ENCODE measurements at regions not wholly inside any gene's neighbourhood (a gene's known extent, or its start where the extent isn't known, plus 50 kb on each side); places are given as distances from the start of the nearest gene placed in this dataset.

DNA sequence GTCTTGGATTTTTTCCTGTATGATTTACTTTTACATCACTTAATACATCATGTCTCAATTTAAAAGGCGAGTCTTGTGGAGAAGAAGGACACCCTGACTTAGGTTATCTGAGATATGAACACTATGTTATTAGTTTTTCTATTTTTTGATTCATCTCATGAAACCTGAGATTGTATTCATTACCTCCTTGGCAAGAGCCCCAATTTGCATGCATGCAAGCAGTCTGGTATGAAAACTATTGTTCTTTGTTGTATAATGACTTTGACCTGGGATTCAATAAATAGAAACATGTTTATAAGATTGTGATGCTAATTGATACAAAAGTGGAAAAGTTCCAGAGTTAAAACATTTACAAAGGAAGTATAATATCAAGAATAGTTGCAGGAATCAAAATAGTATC lies 576.1 kb downstream of the NOVA1 start:
- Histone ChIP-seq H3K9me3 (no peaks in the 10 kb centered on the region), H3K36me3 (replicated peaks) (no peaks in the 10 kb centered on the region), H3K4me3 (no peak overlapping the region), H3K27me3 (ENCODE audit: low read depth) (no peaks in the 10 kb centered on the region), H3K4me1 (no peaks in the 10 kb centered on the region)
- in situ Hi-C loops (cut with MboI; ENCODE audit: low sequenced_read_pairs) = no loop called here
- DNase-seq (ENCODE audit: low spot score in 2 of 2) = no peak

DNA sequence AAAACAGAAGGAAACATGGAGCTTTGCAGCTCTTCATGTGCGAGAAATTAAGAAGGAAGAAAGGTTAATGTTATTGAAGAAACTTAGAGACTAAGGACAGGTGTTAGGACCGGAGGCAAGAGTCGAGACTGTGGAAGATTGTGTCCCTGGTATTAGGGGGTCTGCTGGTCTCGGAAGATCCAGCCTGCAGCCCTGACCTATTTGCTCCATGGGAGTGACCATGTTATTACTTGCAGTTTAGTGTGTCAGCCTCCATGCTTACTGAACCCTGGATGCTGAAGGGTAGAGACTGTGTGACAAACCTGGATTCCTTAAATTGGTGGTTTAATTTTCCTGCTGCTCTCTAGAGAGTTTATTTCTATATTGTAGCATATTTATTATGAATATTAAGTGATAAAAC lies 580.6 kb downstream of the NOVA1 start:
- Histone ChIP-seq H3K27me3 (ENCODE audit: low read depth) (no peaks in the 10 kb centered on the region), H3K36me3 (replicated peaks) (no peaks in the 10 kb centered on the region), H3K9me3 (no peaks in the 10 kb centered on the region), H3K4me1 (no peaks in the 10 kb centered on the region), H3K4me3 (no peak overlapping the region)
- no peak for DNase-seq (ENCODE audit: low spot score in 2 of 2)
- in situ Hi-C loops (cut with MboI; ENCODE audit: low sequenced_read_pairs) = no loop called here

DNA sequence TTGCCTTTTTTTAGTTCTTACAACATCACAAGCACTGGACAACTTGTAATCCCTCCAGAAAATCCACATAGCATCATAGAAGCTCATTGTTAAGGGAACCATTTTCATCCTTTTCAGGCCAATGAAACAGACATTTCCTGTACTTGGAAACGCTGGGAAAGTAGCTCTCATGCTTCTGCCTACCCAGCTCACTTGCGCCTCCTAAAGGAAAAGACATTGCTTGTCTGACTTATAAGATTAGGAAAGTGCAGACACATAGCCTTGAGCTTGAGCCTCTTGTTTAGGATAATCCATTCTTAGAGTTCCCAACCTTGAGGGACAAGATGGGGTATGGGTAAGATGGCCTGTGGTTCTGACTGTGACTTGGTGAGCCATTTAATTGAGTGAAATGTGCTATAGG lies 589.5 kb downstream of the NOVA1 start:
- Histone ChIP-seq H3K4me1 (no peaks in the 10 kb centered on the region), H3K36me3 (replicated peaks) (no peaks in the 10 kb centered on the region), H3K9me3 (no peaks in the 10 kb centered on the region), H3K4me3 (no peak overlapping the region), H3K27me3 (ENCODE audit: low read depth) (no peaks in the 10 kb centered on the region)
- DNase-seq (ENCODE audit: low spot score in 2 of 2) = peak; percentile 7 to 8
- in situ Hi-C loops (cut with MboI; ENCODE audit: low sequenced_read_pairs) = no loop called here

DNA sequence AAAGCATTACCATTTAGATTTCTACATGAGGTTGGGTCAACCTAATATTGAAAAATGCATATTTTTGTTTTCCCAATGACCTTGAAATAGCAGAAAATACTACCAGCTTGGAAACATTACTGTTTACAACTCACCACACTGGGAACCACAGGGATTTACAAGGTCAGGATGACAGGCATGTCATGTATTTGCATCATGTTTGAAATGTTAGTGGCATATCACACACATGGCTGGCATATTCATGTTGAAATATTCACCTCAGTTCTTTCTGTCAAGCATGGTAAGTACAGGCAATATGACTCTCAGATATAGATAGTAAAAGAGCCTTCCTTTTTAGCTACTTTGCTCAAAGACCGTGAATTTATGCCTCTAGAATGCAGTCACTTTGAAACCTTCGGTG lies 593.5 kb downstream of the NOVA1 start:
- Histone ChIP-seq H3K36me3 (replicated peaks) (no peaks in the 10 kb centered on the region), H3K27me3 (ENCODE audit: low read depth) (no peaks in the 10 kb centered on the region), H3K9me3 (no peaks in the 10 kb centered on the region), H3K4me3 (no peak overlapping the region), H3K4me1 (no peaks in the 10 kb centered on the region)
- in situ Hi-C loops (cut with MboI; ENCODE audit: low sequenced_read_pairs) = no loop called here
- DNase-seq (ENCODE audit: low spot score in 2 of 2) = no peak

DNA sequence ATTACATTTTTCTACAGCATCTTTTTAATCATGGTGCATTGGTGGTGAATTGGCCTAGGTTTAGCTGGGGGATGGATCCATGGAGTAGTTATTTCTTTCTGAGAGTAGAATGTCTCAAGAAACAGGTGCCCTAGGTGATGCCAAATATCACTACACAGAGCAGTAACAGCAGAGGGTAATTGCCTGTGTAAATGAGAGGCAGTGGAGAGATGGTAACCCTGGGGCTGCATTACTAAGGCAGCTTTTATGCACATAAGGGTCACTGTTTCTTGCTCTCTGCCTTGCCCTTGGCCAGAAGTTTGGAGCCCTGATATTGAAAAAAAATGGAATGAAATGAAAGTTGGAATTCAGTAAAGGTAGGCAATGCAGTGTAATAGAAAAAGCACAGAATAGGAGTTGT lies 604.0 kb downstream of the NOVA1 start:
- Histone ChIP-seq H3K4me3 (no peak overlapping the region), H3K4me1 (no peaks in the 10 kb centered on the region), H3K9me3 (no peaks in the 10 kb centered on the region), H3K27me3 (ENCODE audit: low read depth) (no peaks in the 10 kb centered on the region), H3K36me3 (replicated peaks) (no peaks in the 10 kb centered on the region)
- no peak for DNase-seq (ENCODE audit: low spot score in 2 of 2)
- in situ Hi-C loops (cut with MboI; ENCODE audit: low sequenced_read_pairs) = no loop called here

DNA sequence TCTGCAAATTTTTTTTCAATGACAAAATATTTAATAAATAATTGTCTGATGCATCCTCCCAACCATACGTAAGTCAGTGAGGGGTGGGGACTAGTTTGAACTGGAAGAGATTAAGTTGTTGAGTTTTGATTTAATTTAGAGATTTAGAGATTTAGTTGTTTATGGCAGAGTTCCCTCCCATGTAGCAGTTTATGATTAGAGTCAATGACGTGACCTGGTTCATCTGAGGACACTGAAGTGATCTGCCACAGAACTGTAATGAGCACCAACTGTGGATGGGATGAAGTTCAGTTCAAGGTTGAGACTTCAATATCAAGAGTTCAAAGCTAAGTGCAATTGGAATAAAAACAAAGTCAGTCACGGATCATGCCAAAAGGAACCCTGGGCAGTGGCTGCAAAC lies 609.3 kb downstream of the NOVA1 start:
- no peak for DNase-seq (ENCODE audit: low spot score in 2 of 2)
- Histone ChIP-seq H3K4me3 (no peak overlapping the region), H3K9me3 (no peaks in the 10 kb centered on the region), H3K4me1 (no peaks in the 10 kb centered on the region), H3K36me3 (replicated peaks) (no peaks in the 10 kb centered on the region), H3K27me3 (ENCODE audit: low read depth) (no peaks in the 10 kb centered on the region)
- in situ Hi-C loops (cut with MboI; ENCODE audit: low sequenced_read_pairs) = no loop called here

DNA sequence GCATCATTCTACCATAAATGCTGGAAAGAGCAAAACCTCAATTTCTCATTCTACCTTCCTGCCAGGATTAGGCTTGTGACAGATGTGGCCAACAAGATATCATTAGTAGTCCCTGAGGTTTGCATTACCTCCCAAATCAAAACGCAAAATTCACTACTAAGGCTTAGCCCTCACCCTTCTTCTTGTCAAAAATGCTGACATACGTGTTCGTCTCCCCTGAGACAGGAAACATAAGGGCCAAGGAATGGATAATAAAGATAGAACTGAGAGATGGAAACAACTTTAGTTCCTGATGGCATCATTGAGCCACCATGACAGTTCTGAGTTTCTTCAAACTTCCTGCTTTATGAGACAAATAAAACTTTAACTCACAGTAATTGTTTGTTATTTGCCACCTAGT lies 642.1 kb downstream of the NOVA1 start:
- Histone ChIP-seq H3K4me3 (no peak overlapping the region), H3K27me3 (ENCODE audit: low read depth) (no peaks in the 10 kb centered on the region), H3K36me3 (replicated peaks) (no peaks in the 10 kb centered on the region), H3K9me3 (no peaks in the 10 kb centered on the region), H3K4me1 (no peaks in the 10 kb centered on the region)
- DNase-seq (ENCODE audit: low spot score in 2 of 2) = no peak
- in situ Hi-C loops (cut with MboI; ENCODE audit: low sequenced_read_pairs) = no loop called here

DNA sequence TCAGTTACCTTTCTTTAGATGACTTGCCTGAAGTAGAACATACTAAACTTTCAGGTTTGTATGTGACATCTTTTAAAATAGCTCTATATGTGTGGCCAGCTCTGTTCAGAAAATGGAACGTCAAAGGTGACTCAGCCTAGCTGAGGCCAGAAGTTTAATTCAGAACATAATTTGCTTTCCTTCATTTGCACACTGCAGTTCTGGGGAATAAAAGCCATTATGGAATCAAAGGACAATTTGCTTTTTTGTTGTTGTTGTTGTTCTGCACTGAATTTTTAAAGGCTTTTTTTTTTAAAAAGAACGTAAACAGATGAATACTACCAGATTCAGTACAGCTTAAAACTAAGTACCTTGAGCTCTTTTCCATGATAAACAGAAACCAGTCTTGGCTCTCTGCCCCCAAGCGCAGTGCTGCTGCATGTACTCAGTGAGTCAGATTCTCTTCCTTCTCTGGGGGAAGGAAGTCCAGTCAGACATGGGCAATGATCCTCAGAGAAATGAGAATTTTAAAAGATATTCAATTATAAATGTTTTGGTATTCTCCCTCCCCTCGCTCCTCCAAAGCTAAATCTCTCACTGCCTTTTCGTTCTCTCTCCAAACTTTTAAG lies 644.2 kb downstream of the NOVA1 start:
- H3K4me1 ChIP-seq = no peaks in the 10 kb centered on the region
- no peak overlapping the region for H3K4me3 ChIP-seq
- no peaks in the 10 kb centered on the region for H3K27me3 ChIP-seq (ENCODE audit: low read depth)
- no peak for DNase-seq (ENCODE audit: low spot score in 2 of 2)
- no peaks in the 10 kb centered on the region for H3K36me3 ChIP-seq (replicated peaks)
- no peaks in the 10 kb centered on the region; the same call in 1 of the 2 replicates for H3K9me3 ChIP-seq
- in situ Hi-C loops (cut with MboI; ENCODE audit: low sequenced_read_pairs) = no loop called here

DNA sequence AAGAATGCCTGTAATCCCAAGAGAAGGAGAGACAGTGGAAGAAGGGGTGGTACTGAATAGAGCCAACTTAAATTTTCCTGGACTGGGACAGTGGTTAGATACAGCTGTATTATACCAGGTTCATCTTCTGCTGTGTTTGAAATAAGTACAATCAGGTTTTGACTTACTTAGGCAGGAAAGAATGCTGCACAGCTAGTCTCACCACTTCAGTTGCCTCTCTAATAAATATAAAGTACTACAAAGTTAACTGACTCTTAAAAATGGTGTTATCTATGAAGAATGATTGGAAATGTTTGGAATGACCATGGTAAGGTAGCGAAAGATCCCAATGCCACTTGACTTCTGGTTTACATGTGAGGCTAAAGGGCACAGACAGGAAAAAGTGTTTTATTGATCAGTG lies 652.1 kb downstream of the NOVA1 start:
- H3K36me3 ChIP-seq (replicated peaks) = no peaks in the 10 kb centered on the region
- no peaks in the 10 kb centered on the region for H3K4me1 ChIP-seq
- no peak for DNase-seq (ENCODE audit: low spot score in 2 of 2)
- H3K27me3 ChIP-seq (ENCODE audit: low read depth) = no peaks in the 10 kb centered on the region
- H3K4me3 ChIP-seq = no peak overlapping the region
- in situ Hi-C loops (cut with MboI; ENCODE audit: low sequenced_read_pairs) = no loop called here
- no peaks in the 10 kb centered on the region; the same call in 1 of the 2 replicates for H3K9me3 ChIP-seq

DNA sequence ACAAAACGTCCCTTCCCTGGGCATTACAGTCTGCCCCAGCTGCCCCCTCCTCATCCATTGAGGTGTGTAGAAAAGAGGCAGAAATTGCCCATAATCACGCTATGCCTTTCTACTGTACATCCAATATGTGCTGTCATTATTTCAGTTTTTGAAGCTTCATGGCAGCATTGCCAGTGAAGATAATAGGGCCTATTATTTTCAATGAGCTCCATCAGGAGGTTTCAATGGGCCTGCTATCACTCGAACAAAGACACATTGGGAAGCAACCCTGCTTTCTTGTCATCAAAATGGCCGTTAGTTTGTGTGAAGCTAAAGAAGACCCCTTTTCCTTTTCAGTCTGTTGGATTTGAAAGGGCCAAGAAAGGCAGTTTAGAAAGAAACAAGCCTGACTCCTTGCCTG lies 653.8 kb downstream of the NOVA1 start:
- in situ Hi-C loops (cut with MboI; ENCODE audit: low sequenced_read_pairs) = no loop called here
- Histone ChIP-seq H3K4me3 (no peak overlapping the region), H3K9me3 (no peaks in the 10 kb centered on the region), H3K4me1 (no peaks in the 10 kb centered on the region), H3K27me3 (ENCODE audit: low read depth) (no peaks in the 10 kb centered on the region), H3K36me3 (replicated peaks) (no peaks in the 10 kb centered on the region)
- DNase-seq (ENCODE audit: low spot score in 2 of 2) = no peak

DNA sequence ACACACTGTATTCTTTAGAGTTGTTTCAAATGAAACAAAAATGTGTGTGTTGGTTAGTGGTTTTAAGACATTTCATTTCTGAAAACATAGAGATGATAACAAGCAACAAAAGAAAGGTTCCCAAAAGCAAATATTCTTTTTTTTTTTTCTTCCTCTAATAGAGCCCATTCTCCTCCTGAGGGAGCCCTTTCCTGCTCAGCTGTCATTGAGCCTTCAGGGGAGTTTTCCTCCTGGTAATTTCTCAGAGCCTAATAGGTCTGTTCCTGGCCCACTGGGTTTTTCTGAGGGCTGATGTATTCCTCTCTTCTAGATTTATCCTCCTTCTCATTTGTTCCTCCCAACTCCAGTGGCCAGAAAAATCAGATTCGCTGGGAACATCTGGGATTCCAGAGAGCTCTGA lies 654.5 kb downstream of the NOVA1 start:
- DNase-seq (ENCODE audit: low spot score in 2 of 2) = no peak
- H3K4me1 ChIP-seq = no peaks in the 10 kb centered on the region
- H3K4me3 ChIP-seq = no peak overlapping the region
- in situ Hi-C loops (cut with MboI; ENCODE audit: low sequenced_read_pairs) = no loop called here
- H3K27me3 ChIP-seq (ENCODE audit: low read depth) = no peaks in the 10 kb centered on the region
- H3K9me3 ChIP-seq = no peaks in the 10 kb centered on the region
- no peaks in the 10 kb centered on the region for H3K36me3 ChIP-seq (replicated peaks)

DNA sequence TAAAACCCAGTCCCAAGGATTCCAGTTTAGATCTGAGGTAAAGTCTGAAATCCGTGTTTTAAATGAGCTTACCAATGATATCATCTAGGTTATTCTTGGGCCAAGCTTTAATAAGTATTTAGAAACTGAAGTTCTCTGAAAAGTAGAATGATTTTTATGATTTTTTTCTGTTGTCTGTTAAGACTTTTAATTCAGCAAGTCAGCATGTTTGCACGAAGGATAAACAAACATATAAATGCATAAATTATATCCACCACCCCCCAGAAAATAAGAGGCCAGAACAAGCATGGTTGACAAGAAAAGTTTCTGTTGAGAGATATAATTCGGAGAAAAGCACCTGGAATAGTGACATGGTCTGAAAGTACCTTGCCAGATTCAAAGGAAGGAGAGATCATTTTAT lies 655.7 kb downstream of the NOVA1 start:
- no peaks in the 10 kb centered on the region for H3K27me3 ChIP-seq (ENCODE audit: low read depth)
- H3K36me3 ChIP-seq (replicated peaks) = no peaks in the 10 kb centered on the region
- no peak for DNase-seq (ENCODE audit: low spot score in 2 of 2)
- H3K4me1 ChIP-seq = no peaks in the 10 kb centered on the region
- in situ Hi-C loops (cut with MboI; ENCODE audit: low sequenced_read_pairs) = no loop called here
- H3K9me3 ChIP-seq = no peaks in the 10 kb centered on the region
- H3K4me3 ChIP-seq = no peak overlapping the region

DNA sequence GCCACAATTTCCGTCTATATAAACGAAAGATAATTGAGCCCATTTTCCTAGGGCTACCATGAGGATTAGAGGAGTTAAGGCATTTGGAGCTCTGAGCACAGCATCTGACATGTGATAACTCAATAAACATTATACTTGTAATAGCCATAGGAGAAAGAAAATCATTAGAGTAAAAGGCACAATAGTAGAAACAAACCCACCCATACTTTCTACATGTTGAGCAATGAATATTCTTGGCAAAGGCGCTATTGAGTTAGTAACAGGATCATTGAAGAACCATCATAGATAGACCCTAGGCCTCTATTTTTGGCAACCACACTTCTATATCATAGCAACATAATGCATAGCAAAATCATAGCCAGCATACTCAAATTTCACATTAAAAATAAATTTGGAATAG lies 664.1 kb downstream of the NOVA1 start:
- Histone ChIP-seq H3K4me3 (no peak overlapping the region), H3K4me1 (no peaks in the 10 kb centered on the region), H3K9me3 (no peaks in the 10 kb centered on the region), H3K27me3 (ENCODE audit: low read depth) (no peaks in the 10 kb centered on the region), H3K36me3 (replicated peaks) (no peaks in the 10 kb centered on the region)
- in situ Hi-C loops (cut with MboI; ENCODE audit: low sequenced_read_pairs) = no loop called here
- DNase-seq (ENCODE audit: low spot score in 2 of 2) = no peak

DNA sequence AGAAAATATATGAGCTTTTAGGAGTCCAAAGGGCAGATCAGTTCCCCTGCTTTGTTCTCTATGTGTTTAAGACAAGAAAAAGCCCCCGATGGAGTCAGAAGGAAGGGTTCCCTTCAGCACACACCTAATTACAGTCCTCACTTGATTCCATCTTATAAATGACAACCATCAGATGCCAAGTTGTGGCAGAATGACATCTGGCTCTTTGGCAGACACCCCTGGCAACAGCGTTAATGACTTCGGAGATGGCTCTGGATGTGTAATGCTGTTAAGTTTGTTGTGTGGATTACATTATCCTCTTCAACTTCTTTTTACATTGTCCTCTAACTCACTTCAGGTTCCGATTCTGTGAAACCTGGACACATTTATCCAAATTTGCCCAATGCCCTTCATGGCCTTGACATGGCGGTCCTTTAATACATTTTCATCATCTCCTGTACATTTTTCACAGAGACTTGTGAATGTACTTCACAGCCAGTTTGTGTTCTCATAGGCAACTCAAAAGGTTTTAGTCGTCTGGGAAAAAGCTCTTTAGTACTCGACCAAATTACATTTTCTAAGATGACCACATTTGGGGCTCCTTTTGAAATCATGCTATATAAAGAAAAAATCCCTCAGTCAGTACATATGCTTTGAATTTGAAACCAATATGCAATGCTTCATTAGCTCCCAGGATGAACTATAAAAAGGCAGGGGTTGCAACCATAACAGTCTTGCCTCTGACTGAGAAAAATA lies 667.8 kb downstream of the NOVA1 start:
- no peak for DNase-seq (ENCODE audit: low spot score in 2 of 2)
- Histone ChIP-seq H3K9me3 (no peaks in the 10 kb centered on the region), H3K36me3 (replicated peaks) (no peaks in the 10 kb centered on the region)

DNA sequence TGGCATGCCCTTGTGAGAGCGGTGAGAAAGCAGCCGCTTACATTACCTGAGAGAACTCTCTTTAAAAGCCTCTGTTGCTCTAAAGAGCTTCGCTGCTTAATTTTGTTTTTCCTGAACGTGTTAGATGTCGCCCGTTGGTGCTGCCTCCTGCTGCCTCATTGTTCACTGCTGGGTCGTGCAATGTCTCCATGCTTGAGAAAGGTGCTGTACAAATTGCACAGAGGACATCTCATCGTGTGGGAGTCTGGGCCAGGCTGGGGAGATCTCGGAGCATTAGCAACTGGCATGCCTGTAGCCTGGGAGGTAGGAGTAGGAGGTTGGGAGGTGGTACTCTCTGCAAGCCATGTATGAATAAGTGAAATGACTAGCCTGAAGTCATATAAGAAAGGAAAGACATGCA lies 686.0 kb downstream of the NOVA1 start:
- H3K4me3 ChIP-seq = no peak overlapping the region
- 0 out of 2 replicates have a peak, but pooled peaks cover 2% of the 10 kb centered on the region for H3K9me3 ChIP-seq
- H3K36me3 ChIP-seq (replicated peaks) = no peaks in the 10 kb centered on the region
- in situ Hi-C loops (cut with MboI; ENCODE audit: low sequenced_read_pairs) = no loop called here
- H3K27me3 ChIP-seq (ENCODE audit: low read depth) = no peaks in the 10 kb centered on the region
- no peak for DNase-seq (ENCODE audit: low spot score in 2 of 2)
- H3K4me1 ChIP-seq = no peaks in the 10 kb centered on the region

More for the DNA sequence above, 667.8 kb downstream of the NOVA1 start:
- H3K4me1 ChIP-seq = no peaks in the 10 kb centered on the region
- H3K27me3 ChIP-seq (ENCODE audit: low read depth) = no peaks in the 10 kb centered on the region
- H3K4me3 ChIP-seq = no peak overlapping the region
- in situ Hi-C loops (cut with MboI; ENCODE audit: low sequenced_read_pairs) = no loop called here

Data from HAP-1 (cell line).